SIG-M5 (cell line): ENCODE measurements at regions not wholly inside any gene's neighbourhood (a gene's known extent, or its start where the extent isn't known, plus 50 kb on each side); places are given as distances from the start of the nearest gene placed in this dataset.

ENCODE experiments used
- DNase-seq: peaks from one replicate; lab custom pipeline; 2025; lab: John Stamatoyannopoulos, UW

DNA sequence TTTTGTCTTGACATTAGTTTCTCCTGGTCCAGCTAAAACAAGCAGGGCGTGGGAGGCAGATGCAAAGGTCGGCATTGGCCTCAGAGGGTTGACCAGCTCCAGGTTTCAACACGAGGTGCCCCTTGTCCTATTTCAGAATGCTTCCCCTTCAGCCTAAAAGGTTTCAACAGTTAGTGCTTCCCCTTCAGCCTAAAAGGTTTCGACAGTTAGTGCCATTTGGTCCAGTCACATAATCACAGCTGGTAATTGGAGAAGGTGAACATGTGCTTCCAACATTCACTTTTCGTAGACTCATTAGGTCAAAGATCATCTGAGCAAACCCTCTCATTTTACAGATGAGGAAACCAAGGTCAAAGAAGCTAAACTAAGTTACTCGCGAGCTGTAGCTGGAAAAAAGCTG lies 270.3 kb upstream of the MAP3K1 start:
- no peak for DNase-seq

DNA sequence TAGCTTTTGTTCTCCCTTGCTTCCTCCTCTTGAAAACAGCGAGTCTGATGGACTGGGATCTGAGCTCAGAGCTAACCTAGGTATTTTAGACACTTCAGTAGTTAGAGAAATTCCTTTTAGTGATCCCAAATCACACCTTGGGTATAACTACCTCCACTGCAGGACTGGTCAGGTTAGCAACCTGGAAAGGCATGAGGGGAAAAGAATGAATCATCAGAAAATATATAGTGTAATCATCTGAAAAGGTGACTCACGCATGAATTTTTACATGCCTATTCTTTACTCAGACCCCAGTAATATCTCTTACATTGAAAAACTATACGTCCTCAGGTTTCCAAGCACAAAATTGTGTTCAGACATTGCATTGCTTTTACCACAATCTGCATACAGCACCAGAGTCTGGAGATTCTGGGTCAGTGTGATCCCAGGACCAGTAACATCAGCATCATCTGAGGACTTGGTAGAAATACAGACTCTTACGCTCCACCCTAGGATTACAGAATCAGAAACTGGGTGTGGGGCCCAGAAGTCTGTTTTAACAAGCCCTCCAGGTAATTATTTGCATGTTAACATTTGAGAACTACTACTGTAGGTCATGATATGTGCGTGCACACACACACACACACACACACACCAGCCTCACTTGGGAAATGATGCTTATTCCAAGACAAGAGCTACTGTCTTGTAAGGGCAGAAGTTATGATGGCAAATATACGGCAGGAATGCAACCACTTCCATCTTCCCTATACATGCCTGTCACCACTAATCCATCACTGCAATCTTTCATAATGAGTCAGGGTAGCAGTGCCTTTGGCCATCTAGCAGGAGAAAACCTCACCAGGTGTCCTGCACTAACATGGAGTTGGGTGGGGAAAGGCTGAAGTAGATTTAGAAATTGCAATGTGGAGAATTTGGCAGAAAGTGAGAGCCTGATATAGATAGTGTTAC lies 271.6 kb upstream of the MAP3K1 start:
- no peak for DNase-seq

DNA sequence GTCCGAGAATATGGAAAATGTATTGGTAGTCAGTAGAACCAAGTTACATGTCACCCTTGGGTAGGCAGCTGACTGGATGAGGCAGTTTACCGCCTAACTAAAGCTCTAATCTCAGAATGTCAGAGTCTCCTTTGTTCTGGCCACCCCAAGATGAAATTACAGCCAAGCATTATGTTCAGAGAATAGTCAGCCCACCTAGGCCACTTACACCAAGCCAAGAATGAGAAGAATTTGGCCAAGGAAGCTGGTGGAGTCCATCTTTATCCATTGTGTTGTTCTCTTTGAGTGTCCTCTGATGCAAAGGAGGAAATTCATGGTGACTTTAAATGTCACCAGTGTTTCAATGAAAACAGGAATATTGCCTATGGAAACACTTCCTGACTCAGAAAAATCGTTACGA lies 275.1 kb upstream of the MAP3K1 start:
- no peak for DNase-seq

DNA sequence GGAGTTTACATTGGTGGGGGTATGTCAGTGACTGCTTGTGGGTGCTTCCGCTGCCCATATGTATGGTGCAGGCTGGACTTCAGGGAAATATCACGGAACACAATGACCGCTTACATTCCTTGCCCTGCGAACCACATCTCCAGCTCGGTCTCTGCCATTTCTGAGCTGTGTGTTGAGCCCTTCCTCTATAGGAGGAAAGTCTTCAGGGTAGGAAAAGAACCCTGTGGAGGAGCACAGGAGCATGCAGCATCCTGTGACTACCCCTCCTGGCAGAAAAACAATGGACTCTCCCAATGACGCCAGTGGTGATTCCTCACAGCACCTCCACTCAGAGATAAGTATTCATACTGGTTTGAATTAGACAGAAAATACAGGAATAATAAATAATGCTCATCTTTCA lies 276.8 kb upstream of the MAP3K1 start:
- DNase-seq = no peak

DNA sequence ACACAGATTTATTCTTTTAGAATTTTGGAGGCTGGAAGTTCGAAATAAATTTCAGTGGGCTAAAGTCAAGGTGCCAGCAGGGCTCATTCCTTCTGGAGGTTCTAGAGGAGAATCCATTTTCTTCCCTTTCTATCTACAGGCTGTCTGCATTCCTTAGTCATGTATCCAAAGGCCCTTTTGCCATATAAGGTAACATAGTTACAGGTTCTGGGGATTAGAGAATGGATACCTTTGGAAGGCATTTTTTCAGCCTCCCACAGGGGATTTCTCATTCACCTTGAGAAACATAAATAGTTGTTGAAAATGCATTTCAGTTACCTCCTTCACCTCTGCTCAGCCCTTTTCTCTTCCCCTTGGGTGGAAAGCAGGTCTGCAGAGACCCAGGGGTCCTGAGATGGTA lies 280.0 kb upstream of the MAP3K1 start:
- no peak for DNase-seq

DNA sequence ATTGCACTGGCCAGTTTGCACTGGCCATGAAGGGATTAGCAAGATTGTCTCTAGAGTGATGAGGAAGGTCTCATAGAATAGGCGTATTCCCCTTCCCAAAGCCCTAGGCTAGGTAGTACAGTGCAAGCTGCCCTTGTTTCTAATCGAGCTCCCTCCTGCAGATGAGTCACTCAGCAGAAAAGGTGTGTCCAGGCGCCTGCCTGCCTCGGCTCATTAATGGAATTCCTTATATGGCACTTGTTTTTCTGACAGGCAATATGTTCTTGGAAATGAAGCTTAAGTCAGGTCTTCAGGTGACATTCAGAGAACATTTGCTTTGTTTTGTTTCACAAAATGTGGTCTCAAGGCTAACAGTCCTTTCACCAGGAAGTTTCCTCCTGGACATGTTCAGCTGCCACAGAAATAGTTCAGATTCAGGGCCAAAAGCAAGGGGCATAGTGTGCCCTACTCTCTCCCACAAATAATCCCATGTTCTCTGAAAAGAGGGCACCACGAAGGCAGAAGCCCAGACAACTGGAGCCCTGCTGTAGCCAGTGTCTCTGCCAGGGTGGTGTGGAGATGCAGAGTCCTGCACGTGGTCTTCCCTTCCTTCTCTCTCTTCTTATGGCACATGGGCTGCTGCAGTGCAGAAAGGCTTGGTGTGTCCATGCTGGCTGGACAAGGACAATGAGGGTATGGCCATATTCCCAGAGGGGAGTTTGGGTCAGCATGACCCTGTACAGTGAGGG lies 281.1 kb upstream of the MAP3K1 start:
- DNase-seq = no peak

DNA sequence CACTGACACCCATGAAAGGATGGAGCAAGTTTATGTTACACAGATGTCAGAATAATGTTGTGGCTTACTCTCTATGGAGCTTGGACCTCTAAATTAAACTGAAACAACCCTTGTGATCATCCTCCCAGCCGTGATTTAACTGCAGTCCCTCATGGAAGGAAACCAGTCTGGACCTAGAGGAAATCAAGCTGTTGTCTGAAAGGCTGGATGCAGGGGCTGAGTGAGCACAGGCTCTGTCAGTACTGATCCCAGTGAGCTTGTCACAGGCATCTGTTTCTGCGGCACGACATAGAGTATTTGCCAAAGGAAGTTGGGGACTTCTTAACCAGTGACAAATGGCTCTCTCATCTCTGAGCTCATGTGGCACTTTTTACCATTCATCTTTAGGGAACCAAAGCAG lies 282.9 kb upstream of the MAP3K1 start:
- DNase-seq = no peak

DNA sequence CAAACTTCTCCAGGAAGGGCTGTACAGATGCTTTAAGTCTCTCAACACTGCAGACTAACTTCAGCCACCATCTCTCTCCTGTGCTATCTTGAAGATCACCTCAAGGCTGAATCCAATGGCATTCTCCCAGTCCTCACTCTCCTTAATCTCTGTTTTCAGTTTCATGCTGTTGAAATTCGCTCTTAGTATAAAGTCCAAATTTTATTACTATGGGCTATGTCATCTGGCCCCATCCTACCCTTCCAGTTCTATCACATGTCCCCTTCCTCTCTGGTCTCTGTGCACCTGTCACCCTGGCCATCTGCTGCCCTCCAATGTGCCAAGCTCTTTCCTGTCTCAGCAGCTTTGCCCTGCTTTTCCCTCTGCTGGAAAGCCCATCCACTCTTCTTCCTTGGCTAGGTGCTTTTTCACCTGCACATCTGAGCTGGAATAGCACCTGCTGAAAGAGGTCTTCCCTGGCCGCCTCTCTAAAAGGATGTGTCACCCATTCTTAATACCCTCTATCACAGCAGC lies 284.7 kb upstream of the MAP3K1 start:
- no peak for DNase-seq

DNA sequence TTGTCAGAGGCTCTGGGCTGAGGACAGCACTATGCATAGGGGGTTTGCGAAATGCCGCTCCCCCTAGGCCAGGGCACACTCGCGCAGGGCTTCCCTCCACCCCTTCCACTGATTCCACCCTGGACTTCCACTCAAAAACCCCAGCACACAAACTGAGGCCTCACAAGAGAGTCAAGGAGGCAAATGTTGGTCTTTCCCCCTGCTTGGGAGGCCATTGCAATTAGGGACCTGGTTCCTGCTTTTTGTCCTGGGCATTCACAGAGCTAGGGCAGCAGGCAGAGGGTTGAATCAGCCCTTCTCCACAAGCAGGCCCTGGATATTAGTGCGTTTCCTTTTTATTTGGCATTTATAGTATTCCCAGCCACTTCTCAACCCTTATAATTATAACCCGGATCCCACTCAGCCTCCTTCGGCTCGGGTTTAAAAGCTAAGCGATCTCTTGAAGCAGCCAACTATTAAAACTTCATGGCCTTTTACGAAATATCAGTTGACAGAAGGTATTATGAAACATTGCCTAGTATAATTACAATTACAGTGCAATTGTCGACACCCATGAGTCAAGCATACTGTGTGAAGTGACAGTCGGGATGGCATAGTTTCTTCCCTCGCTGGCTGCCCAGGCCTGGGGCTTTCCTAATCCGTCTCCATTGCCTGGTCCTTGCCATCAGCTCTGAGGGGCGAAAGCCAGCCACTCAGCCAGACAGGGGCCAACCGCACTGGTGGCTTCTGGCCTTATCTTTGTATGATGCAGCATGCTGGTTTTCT lies 285.5 kb upstream of the MAP3K1 start:
- peak; percentile 19 for DNase-seq

DNA sequence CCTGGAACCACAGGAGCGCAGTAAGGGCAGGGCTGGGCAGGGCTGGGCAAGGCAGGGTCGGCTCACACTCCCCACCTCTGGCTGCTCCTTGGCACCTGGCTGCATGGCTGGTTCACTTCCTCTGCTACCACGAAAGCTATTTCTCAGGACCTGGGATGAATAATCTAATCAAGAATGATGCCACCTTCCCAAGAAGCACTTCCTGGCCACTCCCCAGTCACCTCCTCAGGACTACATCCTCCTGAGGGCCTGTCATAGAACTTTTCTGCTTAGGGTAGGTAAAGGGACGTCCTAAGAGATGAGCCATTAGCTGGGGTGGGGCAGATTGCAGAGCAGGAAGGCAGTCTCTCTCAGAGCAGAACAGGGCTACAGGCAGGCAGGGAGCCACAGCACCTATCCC lies 288.2 kb upstream of the MAP3K1 start:
- DNase-seq = no peak

DNA sequence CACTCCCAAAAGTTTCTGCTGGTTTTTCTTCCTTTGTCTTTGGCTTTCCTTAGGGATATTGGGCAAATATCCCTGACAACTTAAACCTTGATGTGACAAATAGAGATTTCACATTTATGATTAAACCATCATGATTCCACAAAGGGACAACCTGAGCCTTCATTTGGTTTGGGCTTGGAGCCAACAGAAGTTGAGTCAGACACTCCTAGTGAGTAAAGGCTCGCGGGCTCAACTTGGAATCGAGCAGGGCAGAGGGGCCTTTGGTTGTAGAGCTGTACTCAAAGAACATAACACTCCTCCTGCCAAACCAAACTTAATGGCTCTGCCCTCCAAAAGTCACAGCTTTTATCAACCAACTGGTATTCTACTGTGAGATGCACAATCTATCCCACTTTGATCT lies 290.2 kb upstream of the MAP3K1 start:
- no peak for DNase-seq

DNA sequence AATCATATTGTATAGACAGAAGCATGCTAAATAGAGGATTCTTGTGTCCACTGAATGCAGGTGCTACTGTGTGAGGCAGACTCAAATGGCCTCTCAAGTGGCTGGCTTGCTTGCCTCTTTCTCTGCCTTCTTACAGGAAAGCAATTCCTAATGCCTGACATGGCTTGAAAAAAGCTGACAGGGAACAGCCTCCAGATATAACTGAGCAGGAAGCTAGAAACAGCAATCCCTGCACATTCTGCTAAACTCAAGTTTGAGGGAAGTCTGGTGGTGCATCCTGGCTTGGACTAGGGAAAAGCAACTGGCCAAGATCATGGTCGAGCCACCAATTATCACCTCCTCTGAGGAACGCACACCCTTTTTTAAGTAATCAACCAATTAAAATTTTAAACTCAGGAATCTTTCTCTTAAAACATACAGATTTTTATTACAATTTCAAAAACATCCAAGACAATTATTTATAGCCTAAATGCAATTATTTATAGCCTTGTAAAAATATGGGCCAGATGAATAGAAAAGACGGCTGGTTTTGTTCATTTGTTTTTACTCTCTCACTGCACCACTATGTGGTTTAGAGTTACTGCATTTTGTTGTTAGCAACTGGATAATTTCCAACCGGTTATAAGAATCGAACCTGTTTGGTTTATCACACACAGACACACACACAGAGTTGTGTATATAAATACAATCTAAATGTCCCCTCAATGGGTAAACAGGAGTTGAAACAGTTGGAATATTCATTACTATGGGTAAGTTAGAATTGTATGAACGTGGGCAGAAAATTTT lies 290.9 kb upstream of the ANKRD55 start:
- DNase-seq = no peak

DNA sequence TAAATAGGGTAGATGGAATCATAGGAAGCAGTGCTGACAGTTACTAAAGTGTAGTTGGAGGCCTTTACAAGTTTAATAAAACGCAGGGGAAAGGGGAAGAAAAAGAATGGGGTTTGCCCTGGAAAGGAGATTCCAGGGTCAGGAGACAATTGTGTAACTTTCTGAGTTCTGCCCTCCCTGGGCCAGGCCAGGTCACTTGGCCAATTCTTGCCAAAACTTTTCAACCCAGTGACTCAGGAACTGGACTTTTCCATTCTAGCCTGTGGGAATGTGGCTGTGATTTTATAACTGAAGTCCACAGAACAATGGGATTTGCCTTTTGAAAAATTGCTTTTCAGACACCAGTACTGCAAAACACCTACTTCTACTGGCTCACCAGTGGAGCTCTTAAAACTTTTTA lies 289.8 kb upstream of the ANKRD55 start:
- DNase-seq = no peak

DNA sequence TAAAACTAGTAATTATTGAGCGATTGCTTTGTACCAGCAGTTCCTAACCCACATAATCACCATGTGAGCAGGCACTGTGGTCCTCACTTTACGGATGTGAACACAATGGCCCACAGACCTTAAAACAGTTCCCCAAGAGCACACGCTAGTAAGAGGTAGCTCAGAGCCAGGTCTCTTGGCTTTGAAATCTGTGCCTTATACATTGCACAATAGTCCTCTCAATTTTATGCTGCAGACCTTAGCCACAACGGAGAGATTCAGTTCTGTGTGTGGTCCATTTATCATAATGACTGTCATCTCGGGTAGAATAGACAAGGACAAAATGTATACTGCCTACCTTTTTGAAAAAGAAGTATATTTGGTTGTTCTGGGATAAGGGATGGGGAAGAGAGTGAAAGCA lies 289.0 kb upstream of the ANKRD55 start:
- no peak for DNase-seq

DNA sequence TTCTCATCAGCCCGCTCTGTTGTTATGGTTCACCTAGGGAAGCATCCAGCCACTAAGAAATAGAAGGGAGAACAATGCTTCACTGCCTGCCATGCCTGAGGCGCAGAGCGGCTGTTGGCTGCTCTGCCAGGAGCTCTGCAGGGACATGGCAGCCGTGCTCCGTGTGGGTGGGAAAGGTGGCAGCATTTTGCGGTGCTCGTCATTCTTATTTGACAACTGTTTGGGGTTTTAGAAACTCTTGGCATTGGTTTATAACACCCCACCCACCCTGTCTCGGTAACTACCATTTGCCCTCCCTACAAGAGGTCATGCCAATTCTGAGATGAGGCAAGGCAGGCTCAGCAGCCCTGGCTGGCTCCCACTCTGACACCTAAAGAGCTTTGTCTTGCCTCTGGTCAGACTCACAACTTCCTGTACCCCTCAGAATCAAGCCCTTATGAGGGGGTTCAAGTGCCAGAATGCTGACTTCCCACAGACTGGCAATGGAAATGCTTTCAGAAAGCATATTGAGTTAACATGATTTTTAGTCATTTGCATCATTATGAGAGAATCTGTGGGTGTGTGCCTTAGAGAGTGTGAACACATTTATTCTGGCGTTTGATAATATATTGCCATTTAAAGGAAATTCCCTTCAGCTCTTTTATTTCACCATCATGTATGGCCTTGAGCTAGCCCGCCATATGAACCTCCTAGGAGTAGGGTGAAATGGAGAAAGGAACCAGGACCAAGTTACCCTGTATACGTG lies 288.0 kb upstream of the ANKRD55 start:
- DNase-seq = no peak

DNA sequence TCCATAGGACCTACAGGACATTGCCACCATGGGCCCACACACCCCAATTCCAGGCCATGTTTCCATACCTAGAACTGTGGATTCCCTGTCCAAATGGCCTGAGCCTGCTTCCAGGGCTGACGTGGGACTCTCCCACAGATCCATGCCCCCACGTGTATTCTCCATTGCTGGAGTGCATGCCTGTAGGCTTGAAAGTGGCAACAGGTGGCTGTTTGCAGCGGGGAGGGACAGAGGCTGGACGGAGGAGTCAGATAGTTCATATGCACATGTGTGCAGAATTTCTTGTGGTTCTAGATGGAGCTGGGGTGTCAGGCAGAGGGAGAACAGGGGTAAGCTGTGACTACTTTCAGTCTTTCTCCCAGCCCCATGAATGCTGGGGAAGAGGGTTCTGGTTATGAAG lies 285.7 kb upstream of the ANKRD55 start:
- no peak for DNase-seq

DNA sequence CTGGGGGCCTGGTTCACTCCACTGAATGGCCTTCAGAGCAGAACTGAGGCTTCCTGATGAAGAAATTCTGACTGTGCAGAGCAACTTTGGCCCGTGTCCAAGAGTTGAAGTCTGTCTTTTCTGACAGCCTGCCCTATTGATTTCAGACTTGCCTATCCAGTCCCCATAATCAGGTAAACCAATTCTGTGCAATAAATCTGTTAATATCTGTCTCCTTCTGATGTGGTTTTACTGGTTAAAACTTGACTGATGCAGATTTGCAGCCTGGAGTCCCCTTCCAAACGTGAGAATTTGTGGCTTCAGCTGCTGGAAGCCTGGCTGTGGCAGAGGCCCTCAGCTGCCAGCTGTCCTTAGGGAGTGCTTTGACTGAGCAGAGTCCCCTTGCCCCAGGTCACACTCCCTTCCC lies 283.9 kb upstream of the ANKRD55 start:
- DNase-seq = no peak

DNA sequence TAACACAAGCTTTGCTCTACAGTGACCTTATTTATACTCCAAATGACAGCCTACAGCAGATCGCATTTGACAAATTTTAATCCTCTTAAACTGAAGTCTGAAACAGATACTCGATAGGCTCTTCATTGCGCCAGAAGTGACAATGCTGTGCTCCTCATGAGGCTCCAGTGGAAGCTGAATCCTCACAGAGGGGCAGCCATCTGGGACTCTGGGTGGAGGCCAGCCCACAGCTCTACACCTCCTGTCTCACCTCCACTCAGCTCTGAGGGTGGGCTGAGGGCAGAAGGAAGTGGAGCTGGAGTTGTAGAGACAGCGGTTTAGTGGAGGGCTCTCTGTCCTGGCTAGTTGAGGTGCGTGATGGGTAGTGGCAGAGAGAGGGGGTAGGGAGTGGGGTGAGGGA lies 283.3 kb upstream of the ANKRD55 start:
- no peak for DNase-seq

DNA sequence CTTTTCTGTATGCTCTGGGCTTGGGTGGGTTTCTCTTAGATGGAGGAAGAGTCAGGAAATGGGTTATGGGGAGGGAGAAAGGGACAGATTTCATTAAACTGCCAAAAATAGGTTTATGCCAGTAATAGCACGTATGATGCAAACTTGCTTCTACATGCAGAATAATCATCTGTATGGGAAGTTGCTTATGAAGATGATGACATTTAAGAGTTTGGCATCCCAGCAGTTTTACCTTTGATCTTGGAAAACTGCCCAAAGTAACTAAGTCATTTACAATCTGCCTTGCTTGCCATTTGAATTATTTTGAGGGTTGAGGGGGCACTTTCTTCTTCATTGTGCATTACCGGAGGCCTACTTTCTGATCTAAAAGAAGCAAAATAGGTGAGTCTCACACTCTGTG lies 282.9 kb upstream of the ANKRD55 start:
- no peak for DNase-seq

DNA sequence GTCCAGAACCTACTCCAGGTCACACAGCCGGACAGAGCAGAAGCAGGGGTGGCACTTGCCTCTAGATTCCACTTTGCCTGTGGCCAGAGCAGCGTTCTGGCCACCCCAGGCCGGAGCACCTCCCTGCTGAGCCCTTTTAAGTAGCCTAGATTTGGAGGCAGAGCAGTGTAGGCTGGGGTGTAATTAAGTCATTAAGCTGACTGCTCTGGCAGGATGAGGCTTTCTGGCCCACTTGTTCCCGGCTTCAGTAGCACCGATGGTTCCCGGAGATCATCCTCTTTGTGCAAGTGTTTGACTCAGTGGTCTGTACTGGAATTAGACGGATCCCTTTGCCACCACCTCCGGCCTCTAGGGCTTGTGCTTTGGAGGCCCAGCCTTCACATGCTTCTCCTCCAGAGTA lies 281.9 kb upstream of the ANKRD55 start:
- no peak for DNase-seq

DNA sequence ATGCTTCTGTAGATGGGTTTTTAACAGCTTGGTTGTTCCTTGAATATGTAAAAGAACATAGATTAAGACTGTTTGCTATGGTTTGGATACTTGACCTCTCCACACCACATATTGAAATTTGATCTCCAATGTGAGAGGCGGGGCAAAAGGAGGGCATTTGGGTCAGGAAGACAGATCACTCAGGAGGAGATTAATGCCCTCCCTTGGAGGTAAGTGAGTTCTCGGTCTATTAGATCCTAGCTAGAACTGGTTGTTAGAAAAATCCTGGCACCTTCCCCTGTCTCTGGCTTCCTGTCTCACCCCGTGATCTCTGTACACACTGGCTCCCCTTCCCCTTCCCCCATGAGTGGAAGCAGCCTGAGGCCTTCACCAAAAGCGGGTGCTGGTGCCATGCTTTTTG lies 281.1 kb upstream of the ANKRD55 start:
- no peak for DNase-seq
